Calu3 (cell line): ENCODE measurements at regions not wholly inside any gene's neighbourhood (a gene's known extent, or its start where the extent isn't known, plus 50 kb on each side); places are given as distances from the start of the nearest gene placed in this dataset.

Experiments used
- BruUV-seq: library from RNA; stranded (reverse); fragments of 400-500 nt; replicated peaks from 2 replicates; lab custom pipeline; 2021; lab: Mats Ljungman, UMichigan
- CTCF ChIA-PET: fragments of 300-600 bp; sonication (Branson Sonifier 250); formaldehyde crosslinking; loops from one replicate; lab custom pipeline; 2022; ENCODE audit warnings: antibody characterized with exemption; lab: Charles Lee
- DNase-seq: peaks from one replicate; pipeline ENCODE4 v3.0.0; 2022
- H3K27ac Mint-ChIP-seq: one replicate; pipeline ENCODE4 v1.8.0; 2022; ENCODE audit warnings: mixed read lengths; ENCODE audit not compliant: unreplicated experiment
- H3K27me3 Mint-ChIP-seq: one replicate; pipeline ENCODE4 v1.8.0; 2022; ENCODE audit warnings: mixed read lengths; ENCODE audit not compliant: unreplicated experiment
- H3K36me3 Mint-ChIP-seq: one replicate; pipeline ENCODE4 v1.8.0; 2022; ENCODE audit warnings: mild to moderate bottlenecking, moderate library complexity, mixed read lengths; ENCODE audit not compliant: insufficient read depth, unreplicated experiment
- H3K4me1 Mint-ChIP-seq: one replicate; pipeline ENCODE4 v1.8.0; 2022; ENCODE audit warnings: mild to moderate bottlenecking, low read depth, mixed read lengths; ENCODE audit not compliant: unreplicated experiment
- H3K4me3 Mint-ChIP-seq: one replicate; pipeline ENCODE4 v1.8.0; 2022; ENCODE audit warnings: mild to moderate bottlenecking, low read depth, moderate library complexity, mixed read lengths; ENCODE audit not compliant: unreplicated experiment
- H3K9me3 Mint-ChIP-seq: one replicate; pipeline ENCODE4 v1.8.0; 2022; ENCODE audit warnings: low read depth, mixed read lengths; ENCODE audit not compliant: unreplicated experiment
- intact Hi-C: fragments of 100-400 bp; cut with micrococcal nuclease; formaldehyde crosslinking; loops from one replicate; pipeline ENCODE4 v1.10.0; 2022; ENCODE audit not compliant: unreplicated experiment
- TF ChIP-seq, protein P1 (sequence below): fragments of 200-600 bp; IDR thresholded peaks from one replicate; pipeline ENCODE4 v1.8.0; 2022; ENCODE audit warnings: antibody characterized with exemption; ENCODE audit not compliant: unreplicated experiment

DNA sequence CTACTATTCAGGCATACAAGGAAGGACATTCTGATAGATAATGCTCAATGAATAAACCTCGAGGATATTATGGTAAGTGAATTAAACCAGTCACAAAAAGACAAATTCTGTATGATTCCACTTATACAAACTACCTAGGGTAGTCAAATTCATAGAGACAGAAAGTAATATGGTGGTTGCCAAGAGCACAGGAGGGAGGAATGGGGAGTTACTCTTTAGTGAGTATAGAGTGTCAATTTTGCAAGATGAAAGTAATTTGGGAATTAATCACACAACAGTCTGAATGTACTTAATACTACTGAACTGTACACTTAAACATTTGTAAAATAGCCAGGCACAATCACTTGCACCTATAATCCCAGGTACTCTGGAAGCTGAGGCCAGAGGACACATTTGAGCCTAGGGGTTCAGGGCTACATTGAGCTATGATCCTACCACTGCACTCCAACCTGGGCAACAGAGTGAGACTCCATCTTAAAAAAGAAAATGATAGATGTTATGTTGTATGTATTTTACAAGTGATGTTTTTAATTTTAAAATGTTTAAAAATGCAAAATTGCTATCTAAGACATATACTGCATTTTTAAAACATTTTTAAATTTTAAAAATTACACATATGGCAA is 91.0 kb downstream of the NPAP1 start:
- Mint-ChIP-seq H3K27ac (no peak overlapping the region), H3K4me1 (no peaks in the 10 kb centered on the region), H3K9me3 (peaks cover 4% of the 10 kb centered on the region), H3K36me3 (no peaks in the 10 kb centered on the region), H3K27me3 (no peaks in the 10 kb centered on the region), H3K4me3 (no peak overlapping the region)
- BruUV-seq: no TSS peak
- CTCF ChIA-PET: no interaction called here
- intact Hi-C loops: no loop called here
- TF ChIP-seq, protein P1, sequence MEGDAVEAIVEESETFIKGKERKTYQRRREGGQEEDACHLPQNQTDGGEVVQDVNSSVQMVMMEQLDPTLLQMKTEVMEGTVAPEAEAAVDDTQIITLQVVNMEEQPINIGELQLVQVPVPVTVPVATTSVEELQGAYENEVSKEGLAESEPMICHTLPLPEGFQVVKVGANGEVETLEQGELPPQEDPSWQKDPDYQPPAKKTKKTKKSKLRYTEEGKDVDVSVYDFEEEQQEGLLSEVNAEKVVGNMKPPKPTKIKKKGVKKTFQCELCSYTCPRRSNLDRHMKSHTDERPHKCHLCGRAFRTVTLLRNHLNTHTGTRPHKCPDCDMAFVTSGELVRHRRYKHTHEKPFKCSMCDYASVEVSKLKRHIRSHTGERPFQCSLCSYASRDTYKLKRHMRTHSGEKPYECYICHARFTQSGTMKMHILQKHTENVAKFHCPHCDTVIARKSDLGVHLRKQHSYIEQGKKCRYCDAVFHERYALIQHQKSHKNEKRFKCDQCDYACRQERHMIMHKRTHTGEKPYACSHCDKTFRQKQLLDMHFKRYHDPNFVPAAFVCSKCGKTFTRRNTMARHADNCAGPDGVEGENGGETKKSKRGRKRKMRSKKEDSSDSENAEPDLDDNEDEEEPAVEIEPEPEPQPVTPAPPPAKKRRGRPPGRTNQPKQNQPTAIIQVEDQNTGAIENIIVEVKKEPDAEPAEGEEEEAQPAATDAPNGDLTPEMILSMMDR: no peak
- no peak for DNase-seq

DNA sequence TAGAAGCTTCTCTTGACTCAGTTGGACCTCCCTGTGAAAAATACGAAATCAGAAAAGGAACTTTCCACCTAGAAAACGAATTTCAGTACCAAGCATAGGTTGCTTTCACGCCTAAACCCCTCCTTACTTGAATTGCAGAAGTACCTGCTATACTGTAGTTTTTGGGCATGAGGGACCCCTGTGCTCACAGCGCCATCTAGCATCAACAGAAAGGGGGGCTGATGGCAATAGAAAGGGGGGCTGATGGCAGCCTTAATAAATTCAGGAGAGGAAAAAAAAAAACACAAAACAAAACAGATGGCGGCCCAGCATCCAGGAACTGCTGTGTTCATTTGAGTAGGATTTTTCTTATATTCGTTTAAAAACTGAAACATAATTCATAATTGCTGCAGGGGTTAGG is 96.7 kb downstream of the NPAP1 start:
- H3K4me3 Mint-ChIP-seq: no peak overlapping the region
- no peaks in the 10 kb centered on the region for H3K36me3 Mint-ChIP-seq
- BruUV-seq: no TSS peak
- peaks cover 3% of the 10 kb centered on the region for H3K9me3 Mint-ChIP-seq
- H3K27me3 Mint-ChIP-seq: no peaks in the 10 kb centered on the region
- H3K27ac Mint-ChIP-seq: no peak overlapping the region
- TF ChIP-seq, protein P1: no peak
- intact Hi-C loops: no loop called here
- CTCF ChIA-PET: no interaction called here
- H3K4me1 Mint-ChIP-seq: no peaks in the 10 kb centered on the region
- DNase-seq: no peak

DNA sequence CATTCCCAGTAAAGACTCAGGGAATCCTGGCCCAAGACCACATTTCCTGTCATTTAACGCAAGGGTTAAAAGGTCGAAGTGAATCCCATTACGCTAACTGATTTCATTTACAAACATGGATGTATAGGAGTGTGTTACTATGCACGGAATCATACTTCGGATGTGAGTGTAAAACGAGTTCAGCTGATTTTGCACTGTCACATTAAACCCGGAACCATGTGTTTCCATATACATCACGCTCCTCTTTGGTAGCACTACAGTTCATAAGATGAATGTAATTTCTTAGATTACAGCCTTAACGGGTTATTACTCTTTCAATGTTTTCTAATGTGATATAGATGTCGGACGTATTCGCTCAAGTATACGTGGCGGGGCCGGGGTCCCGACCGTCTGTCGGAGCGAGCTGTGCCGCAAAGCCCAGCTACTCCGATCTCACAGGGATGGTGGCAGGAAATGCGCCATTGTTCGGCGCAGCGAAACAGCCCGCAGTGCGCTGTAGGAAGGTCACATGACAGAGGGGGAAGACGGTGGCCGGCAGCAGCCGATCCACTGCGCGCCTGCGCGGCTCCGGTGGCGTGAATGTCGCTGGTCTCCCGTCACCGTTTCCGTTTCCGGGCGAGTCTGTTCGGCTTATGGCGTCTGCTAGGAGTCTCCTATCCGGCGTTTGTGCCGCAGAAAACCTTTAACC is 97.3 kb downstream of the NPAP1 start:
- no peaks in the 10 kb centered on the region for H3K36me3 Mint-ChIP-seq
- H3K9me3 Mint-ChIP-seq: peaks cover 3% of the 10 kb centered on the region
- no peak overlapping the region for H3K27ac Mint-ChIP-seq
- intact Hi-C loops: no loop called here
- no TSS peak for BruUV-seq
- H3K4me3 Mint-ChIP-seq: no peak overlapping the region
- no peaks in the 10 kb centered on the region for H3K4me1 Mint-ChIP-seq
- CTCF ChIA-PET: no interaction called here
- no peaks in the 10 kb centered on the region for H3K27me3 Mint-ChIP-seq
- TF ChIP-seq, protein P1: no peak
- no peak for DNase-seq

DNA sequence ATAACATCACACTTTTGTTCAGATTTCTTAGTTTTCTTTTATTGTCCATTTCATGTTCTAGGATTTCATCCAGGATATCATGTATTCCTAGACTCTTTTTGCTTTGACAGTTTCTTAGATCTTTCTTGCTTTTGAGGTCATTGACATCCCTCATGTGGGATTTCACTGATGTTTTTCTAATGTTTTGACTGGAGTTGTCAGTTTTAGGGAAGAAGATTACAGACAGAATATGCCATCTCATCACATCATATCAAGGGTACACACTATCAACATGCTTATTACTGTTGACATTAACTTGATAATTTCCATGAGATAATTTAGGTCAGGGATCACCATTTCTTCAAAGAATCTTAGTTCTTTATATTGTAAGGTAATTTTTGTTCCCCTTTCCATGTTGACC is 101.7 kb downstream of the NPAP1 start:
- no peak for DNase-seq
- BruUV-seq: no TSS peak
- no peak overlapping the region for H3K4me3 Mint-ChIP-seq
- no peak overlapping the region for H3K27ac Mint-ChIP-seq
- H3K9me3 Mint-ChIP-seq: peaks cover 3% of the 10 kb centered on the region
- TF ChIP-seq, protein P1: no peak
- H3K36me3 Mint-ChIP-seq: no peaks in the 10 kb centered on the region
- CTCF ChIA-PET: no interaction called here
- H3K4me1 Mint-ChIP-seq: no peaks in the 10 kb centered on the region
- no peaks in the 10 kb centered on the region for H3K27me3 Mint-ChIP-seq
- intact Hi-C loops: no loop called here
